CD4-positive, alpha-beta T cell treated with Interleukin-15 for 1 hour (primary cell): ENCODE measurements at regions not wholly inside any gene's neighbourhood (a gene's known extent, or its start where the extent isn't known, plus 50 kb on each side); places are given as distances from the start of the nearest gene placed in this dataset.

Experiments
- DNase-seq: peaks from one replicate; pipeline ENCODE4 v3.0.0-alpha.2; 2020

DNA sequence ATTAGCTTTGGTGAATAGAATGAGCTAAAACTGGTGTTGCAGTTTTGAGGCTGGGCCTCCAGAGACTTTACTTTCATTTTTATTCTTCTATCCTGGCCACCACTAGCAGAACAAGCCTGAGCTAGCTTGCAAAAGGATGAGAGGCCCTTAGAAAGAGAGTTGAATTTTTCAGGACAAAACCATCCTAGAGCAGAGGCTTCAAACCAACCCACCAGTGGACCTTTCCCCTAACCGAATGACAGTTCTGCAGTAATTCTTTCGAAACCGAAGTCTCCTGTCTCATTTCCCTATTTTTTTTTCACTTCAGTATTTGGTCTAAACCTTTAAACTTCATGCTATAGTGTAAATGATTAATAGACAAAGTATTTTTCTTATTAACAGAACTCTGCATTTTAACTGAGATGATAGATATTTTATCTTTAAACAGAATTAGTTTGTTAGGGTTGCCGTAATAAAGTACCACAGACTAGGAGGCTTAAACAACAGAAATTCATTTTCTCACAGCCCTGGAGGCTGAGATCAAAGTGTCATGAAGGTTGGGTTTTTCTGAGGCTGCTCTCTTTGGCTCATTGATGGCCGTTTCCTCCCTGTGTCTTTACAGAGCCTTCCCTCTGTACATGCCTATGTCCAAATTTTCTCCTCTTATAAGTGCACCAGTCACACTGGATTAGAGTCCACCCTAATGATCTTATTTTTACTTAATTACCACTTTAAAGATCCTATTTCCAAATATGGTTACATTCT lies 80.6 kb upstream of the PAK5 start:
- DNase-seq = no peak

DNA sequence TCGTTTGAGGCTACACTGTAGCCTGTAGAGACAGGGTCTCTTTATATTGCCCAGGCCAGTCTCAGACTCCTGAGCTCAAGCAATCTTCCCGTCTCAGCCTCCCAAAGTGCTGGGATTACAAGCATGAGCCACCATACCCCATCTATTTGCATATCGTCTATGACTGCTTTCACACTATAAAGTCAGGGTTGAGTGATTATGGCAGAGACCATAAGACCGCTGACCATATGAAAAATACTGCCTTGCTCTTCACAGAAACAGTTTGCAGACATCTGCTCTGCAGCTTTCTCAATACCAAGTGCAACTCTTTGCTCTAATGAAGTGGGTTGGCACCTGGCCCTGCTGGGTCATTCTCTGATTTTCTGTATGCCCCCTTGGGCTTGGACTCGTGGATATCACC lies 79.5 kb upstream of the PAK5 start:
- DNase-seq = no peak

DNA sequence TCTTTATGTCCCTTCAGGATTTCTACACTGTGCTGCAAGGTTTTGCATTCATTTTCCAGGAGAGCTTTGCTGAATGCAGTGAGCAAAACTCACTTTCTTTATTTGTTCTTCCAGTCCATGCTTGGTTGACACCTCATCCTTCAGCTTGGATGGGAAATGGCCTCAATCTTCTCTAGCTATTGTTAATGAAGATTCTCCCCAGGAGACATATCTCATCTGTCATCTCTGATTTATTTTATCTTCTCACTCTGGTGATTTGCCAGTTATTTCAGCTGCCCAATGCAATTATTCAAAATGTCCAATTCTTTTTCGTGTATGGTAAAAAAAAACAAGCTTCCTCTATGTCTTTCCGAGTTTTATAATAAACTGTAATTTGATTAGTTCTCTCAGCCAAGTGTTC lies 77.9 kb upstream of the PAK5 start:
- DNase-seq = no peak

DNA sequence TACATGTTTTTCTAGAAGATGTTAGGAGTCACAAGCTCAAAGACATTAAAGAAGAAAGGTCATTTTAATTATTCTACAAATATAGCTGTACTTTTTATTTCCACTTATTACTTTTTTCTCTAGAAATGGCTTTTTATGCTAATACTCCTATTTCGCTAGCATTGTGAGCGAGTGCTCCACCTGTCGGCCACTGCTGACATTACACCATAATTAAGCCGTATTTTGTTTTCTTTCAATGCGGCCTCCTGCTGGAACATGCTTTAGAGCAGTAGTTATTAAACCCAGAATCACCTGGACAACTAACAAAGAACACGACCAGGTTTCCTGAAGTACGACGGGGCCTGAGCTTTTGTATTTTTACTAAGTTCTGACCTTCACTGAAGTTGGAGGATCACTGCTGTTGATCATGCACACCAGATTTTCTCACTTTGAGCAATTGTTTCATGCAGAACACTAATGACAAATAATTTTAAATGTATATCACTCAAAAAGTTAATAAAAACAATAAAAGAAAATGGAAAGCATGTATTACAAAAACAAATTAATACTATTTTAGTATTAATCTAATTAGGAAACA lies 74.1 kb upstream of the PAK5 start:
- DNase-seq = no peak

DNA sequence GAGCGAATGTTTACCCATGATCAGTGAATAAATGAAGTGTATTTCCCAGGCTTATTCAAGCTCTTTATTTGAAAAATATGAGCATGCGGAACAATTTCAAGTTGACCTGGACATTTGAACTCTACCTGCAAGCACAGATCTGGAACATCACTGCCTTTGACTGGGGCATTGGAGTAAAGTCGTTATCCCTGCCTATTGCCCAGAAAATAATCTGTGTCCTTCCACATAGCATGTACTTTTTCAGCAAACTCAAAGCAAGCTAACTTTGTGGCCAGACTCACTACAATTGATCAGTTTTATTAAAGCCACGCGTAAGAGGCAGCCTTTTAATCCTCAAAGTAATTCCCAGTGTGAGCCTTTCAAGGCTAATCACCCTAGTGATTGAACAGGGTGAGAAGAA lies 73.4 kb upstream of the PAK5 start:
- DNase-seq = no peak

DNA sequence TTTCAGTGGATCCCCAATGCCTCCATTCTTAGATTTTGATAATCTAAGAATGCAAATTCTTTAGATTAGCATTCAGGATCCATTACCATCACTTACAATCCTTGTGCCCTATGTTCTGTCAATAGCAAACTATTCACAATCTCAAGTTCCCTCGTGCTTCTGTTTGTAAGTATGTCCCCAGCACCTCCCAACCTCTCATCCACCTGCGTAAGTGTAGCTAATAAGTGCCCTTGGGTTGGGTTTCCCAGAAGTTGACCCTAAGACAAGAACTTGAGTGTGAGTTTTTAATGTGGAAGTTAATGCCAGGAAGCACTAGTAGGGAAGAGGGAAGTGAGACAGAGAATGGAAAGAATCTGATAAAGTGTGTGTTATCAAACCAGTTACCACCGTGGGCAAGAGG lies 72.6 kb upstream of the PAK5 start:
- no peak for DNase-seq

DNA sequence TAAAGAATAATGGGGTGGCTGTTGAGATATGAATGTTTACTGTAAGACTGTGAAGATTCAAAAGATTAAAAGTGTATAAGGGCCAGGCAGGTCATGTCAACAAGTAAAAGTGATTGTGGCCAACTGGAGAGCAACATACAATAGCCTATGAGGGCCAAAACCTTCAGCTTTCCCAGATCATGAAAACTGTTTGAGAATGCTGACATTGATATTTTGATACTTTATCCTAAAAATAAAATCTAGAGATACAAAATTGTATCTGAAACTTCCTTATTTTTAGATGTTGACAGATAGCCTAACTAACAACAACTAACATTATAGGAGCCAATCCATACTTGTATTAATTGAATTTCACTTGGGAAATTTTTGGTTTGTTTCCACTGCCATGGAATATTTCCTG lies 70.3 kb upstream of the PAK5 start:
- DNase-seq = no peak

DNA sequence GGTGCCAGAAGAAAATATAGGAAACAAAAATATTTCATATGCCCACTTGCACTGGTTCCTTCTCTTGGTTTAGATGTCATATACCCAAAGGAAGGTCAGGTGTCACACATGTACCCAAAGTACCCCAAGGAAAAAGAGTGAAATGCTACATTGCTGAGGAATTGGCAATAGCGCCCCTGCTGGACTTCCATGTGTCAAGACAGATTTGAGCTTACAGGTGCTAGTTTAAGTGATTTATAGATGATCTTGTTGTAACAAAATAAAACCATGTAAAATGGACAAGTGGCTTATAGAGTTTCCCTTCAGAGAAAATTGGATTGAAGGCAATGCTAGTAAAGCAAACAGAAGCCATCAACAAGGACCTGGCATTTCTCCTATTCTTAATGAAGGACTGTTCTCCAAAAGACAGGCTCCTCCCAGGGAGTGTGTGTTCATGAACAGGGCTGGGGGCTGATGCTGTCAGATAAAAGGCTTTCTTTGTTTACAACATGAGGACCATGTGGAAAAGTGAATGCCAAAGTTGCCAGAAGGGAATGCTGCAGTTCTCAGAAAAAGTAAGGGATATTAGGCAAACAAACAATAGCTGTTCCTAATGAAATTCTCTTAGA lies 64.3 kb upstream of the PAK5 start:
- no peak for DNase-seq

DNA sequence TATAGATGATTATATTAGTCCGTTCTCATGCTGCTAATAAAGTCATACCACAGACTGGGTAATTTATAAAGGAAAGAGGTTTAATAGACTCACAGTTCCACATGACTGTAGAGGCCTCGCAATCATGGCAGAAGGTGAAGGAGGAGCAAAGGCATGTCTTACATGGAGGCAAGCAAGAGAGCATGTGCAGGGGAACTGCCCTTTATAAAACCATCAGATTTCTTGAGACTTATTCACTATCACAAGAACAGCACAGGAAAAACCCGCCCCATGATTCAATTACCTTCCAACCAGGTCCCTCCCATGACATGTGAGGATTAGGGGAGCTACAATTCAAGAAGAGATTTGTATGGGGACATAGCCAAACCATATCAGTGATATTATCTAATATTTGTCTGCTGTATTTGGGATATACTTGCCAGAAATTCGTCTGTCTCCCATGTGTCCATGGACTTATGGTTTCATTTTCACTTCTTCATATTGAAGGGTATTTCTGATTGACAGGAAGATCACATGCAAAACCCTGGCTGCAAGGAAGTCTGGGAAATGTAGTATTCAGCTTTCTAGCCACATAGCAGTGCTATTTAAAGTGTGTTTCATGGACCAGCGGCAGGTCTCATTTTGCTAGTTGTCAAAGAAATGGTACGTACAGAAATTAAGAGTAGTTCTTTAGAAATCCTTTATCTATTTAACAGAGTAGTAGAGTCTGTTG lies 50.5 kb upstream of the PAK5 start:
- DNase-seq = no peak
